ENCODE measurements at regions not wholly inside any gene's neighbourhood (a gene's known extent, or its start where the extent isn't known, plus 50 kb on each side); places are given as distances from the start of the nearest gene placed in this dataset.

DNA sequence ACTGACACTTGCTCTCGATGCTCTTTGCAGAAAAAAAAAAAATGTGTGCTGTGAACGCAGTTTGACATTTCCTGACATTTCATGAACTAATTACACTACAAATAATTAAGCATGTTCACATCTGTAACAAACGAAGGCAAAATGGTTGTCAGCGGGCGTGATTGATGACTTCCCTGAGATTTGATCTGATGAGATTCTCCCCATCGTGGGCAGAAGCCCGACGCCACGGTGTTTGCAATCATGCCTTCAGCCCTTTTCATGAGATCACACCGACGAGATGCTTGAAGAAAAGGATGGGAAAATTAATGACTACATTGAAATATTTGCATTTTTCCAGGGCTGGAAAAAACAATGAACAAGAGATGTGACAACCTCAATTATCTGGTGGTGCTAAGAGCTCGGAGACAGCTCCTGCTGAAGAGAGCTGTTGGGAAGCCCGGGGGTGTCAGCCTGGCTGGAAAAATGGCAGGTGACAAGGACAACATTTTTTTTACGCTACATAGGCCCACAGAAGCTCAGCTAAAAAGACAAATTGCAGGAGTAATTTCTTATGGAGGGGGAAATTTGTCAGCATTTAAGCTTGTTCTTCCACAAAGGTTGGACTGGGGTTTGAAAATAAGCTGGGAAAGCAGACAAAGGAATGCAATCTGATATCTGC is 259.4 kb upstream of the IRX3 start:
- Histone ChIP-seq H2AFZ (ENCODE audit: low read depth, low read length) (no peak overlapping the region), H3K9me2 (ENCODE audit: insufficient read depth, low read length) (no peaks in the 10 kb centered on the region), H3K9ac (ENCODE audit: low read length) (peak overlapping the region; percentile 51), H3K79me2 (replicated peaks; ENCODE audit: insufficient read depth, low read length) (no peaks in the 10 kb centered on the region), H3K4me2 (ENCODE audit: low read length) (peak overlapping the region; percentile 45), H3K27me3 (ENCODE audit: insufficient read depth, low read depth, low read length) (peaks cover 8% of the 10 kb centered on the region), H3K36me3 (ENCODE audit: insufficient read depth, low read length) (no peaks in the 10 kb centered on the region), H3K27ac (ENCODE audit: low read length) (peak overlapping the region; percentile 80), H3K4me3 (ENCODE audit: low read length) (peak overlapping the region; percentile 50), H3F3A (ENCODE audit: insufficient read depth, low read length, poor library complexity, severe bottlenecking) (no peaks in the 10 kb centered on the region), H4K20me1 (ENCODE audit: insufficient read depth) (no peaks in the 10 kb centered on the region), H3K9me3 (ENCODE audit: low read length) (no peaks in the 10 kb centered on the region)
- no peak for TF ChIP-seq RAD21 (conservative IDR thresholded peaks at IDR 0.05)
- TF ChIP-seq, protein P1, sequence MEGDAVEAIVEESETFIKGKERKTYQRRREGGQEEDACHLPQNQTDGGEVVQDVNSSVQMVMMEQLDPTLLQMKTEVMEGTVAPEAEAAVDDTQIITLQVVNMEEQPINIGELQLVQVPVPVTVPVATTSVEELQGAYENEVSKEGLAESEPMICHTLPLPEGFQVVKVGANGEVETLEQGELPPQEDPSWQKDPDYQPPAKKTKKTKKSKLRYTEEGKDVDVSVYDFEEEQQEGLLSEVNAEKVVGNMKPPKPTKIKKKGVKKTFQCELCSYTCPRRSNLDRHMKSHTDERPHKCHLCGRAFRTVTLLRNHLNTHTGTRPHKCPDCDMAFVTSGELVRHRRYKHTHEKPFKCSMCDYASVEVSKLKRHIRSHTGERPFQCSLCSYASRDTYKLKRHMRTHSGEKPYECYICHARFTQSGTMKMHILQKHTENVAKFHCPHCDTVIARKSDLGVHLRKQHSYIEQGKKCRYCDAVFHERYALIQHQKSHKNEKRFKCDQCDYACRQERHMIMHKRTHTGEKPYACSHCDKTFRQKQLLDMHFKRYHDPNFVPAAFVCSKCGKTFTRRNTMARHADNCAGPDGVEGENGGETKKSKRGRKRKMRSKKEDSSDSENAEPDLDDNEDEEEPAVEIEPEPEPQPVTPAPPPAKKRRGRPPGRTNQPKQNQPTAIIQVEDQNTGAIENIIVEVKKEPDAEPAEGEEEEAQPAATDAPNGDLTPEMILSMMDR (IDR thresholded peaks at IDR 0.05; ENCODE audit: poor library complexity, severe bottlenecking): no peak
- TF ChIP-seq EZH2 (IDR thresholded peaks at IDR 0.05; ENCODE audit: borderline replicate concordance, insufficient read depth, low read length, poor library complexity, severe bottlenecking): no peak
- TF ChIP-seq, protein P2, sequence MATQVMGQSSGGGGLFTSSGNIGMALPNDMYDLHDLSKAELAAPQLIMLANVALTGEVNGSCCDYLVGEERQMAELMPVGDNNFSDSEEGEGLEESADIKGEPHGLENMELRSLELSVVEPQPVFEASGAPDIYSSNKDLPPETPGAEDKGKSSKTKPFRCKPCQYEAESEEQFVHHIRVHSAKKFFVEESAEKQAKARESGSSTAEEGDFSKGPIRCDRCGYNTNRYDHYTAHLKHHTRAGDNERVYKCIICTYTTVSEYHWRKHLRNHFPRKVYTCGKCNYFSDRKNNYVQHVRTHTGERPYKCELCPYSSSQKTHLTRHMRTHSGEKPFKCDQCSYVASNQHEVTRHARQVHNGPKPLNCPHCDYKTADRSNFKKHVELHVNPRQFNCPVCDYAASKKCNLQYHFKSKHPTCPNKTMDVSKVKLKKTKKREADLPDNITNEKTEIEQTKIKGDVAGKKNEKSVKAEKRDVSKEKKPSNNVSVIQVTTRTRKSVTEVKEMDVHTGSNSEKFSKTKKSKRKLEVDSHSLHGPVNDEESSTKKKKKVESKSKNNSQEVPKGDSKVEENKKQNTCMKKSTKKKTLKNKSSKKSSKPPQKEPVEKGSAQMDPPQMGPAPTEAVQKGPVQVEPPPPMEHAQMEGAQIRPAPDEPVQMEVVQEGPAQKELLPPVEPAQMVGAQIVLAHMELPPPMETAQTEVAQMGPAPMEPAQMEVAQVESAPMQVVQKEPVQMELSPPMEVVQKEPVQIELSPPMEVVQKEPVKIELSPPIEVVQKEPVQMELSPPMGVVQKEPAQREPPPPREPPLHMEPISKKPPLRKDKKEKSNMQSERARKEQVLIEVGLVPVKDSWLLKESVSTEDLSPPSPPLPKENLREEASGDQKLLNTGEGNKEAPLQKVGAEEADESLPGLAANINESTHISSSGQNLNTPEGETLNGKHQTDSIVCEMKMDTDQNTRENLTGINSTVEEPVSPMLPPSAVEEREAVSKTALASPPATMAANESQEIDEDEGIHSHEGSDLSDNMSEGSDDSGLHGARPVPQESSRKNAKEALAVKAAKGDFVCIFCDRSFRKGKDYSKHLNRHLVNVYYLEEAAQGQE (IDR thresholded peaks at IDR 0.05; ENCODE audit: borderline replicate concordance): peak; percentile 99
- peak; percentile 88 for TF ChIP-seq EP300 (conservative IDR thresholded peaks at IDR 0.05; ENCODE audit: poor library complexity, severe bottlenecking)
- TF ChIP-seq TAF1 (IDR thresholded peaks at IDR 0.05; ENCODE audit: low read depth): no peak
- no peak for TF ChIP-seq MXI1 (conservative IDR thresholded peaks at IDR 0.05; ENCODE audit: poor library complexity, severe bottlenecking)
- TF ChIP-seq SMC3 (conservative IDR thresholded peaks at IDR 0.05; ENCODE audit: poor library complexity): no peak
- peak; percentile 79 for TF ChIP-seq POLR2AphosphoS5 (IDR thresholded peaks at IDR 0.05)

DNA sequence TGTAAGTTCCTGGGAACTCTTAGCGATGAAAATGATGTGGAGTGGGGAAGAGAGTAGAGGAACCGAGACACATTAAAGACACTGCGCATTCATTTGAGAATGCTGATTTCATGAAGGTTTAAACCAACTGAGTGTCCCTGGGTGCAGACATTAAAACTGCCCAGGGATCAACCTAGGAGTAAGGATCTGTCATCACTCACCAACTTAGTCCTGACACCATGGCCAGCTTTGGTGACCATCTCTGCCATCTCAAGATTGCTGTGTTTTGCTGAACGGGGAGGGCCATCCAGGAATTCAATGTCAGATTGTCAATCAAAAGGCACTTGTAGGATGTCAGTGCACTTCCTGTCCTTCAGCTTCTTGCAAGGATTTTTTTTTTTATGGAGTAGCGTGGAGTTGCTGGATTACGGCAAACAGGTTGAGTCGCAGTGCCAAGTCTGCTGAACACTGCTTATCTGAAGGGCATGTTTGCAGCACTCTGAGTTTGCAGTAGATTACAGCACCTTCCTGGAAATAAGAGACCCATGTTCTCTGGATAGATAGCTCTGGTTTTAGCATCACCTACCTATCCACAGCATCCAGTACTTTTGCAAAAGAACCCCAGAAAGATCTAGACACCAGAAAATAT is 258.1 kb upstream of the IRX3 start:
- Histone ChIP-seq H2AFZ (ENCODE audit: low read depth, low read length) (no peak overlapping the region), H3K9ac (ENCODE audit: low read length) (no peak overlapping the region), H3K27me3 (ENCODE audit: insufficient read depth, low read depth, low read length) (peaks cover 22% of the 10 kb centered on the region), H3K36me3 (ENCODE audit: insufficient read depth, low read length) (no peaks in the 10 kb centered on the region), H3K79me2 (replicated peaks; ENCODE audit: insufficient read depth, low read length) (no peaks in the 10 kb centered on the region), H3F3A (ENCODE audit: insufficient read depth, low read length, poor library complexity, severe bottlenecking) (no peaks in the 10 kb centered on the region), H3K27ac (ENCODE audit: low read length) (no peak overlapping the region), H4K20me1 (ENCODE audit: insufficient read depth) (no peaks in the 10 kb centered on the region), H3K4me2 (ENCODE audit: low read length) (no peak overlapping the region), H3K4me3 (ENCODE audit: low read length) (no peak overlapping the region), H3K9me2 (ENCODE audit: insufficient read depth, low read length) (no peaks in the 10 kb centered on the region), H3K9me3 (ENCODE audit: low read length) (no peaks in the 10 kb centered on the region)
- TF ChIP-seq EP300 (conservative IDR thresholded peaks at IDR 0.05; ENCODE audit: poor library complexity, severe bottlenecking): no peak
- TF ChIP-seq, protein P2 (IDR thresholded peaks at IDR 0.05; ENCODE audit: borderline replicate concordance): peak; percentile 50
